Eye (tissue), 1 donor: ENCODE measurements at regions not wholly inside any gene's neighbourhood (a gene's known extent, or its start where the extent isn't known, plus 50 kb on each side); places are given as distances from the start of the nearest gene placed in this dataset.
"Not testable (repeated sequence)": the region's sequence is repeated elsewhere in the genome, so short reads cannot be mapped to it uniquely, and the experiment has no call there.

Experiments used
- DNase-seq: peaks from one replicate; pipeline ENCODE4 v3.0.0-alpha.2; 2015

DNA sequence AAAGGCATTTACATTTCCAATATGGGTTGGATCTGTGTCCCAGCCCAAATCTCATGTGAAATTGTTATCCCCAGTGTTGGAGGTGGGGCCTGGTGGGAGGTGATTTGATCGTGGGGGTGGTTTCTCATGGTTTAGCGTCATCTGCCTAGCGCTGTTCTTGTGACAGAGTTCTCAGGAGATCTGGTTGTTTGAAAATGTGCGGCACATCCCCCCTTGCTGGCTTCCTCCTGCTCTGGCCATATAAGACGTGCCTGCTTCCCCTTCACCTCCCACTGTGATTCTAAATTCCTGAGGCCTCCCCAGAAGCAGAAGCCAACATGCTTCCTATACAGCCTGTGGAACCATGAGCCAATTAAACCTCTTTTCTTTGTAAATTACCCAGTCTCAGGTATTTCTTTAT lies 126.2 kb upstream of the FNDC3A start:
- DNase-seq, result no peak

GRCh38 chr13:48851707-48852106 lies 124.0 kb upstream of the FNDC3A start:
- DNase-seq, result no peak

GRCh38 chr13:48852911-48853727 lies 122.6 kb upstream of the FNDC3A start:
- DNase-seq, result no peak

GRCh38 chr13:48853728-48854102 lies 122.0 kb upstream of the FNDC3A start:
- DNase-seq, result peak; percentile 54

DNA sequence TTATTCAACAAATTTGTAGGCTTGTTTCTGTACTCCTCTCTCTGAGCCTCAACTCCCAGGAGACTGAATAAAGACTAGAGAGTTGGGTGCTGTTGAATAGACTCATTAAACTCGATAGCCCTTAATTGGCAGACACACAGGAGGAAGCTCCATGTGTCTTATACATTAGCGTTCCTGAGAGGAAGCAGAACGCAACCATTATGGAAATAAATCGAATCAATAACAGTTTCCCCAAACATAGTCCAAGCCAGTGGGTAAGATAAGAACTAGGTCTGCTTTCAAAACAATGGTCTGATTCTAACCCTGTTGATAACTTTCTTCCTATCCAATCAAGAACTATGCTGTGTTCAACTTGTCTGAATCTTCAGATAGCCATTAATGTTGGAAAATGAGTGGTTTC lies 118.1 kb upstream of the FNDC3A start:
- DNase-seq, result no peak

DNA sequence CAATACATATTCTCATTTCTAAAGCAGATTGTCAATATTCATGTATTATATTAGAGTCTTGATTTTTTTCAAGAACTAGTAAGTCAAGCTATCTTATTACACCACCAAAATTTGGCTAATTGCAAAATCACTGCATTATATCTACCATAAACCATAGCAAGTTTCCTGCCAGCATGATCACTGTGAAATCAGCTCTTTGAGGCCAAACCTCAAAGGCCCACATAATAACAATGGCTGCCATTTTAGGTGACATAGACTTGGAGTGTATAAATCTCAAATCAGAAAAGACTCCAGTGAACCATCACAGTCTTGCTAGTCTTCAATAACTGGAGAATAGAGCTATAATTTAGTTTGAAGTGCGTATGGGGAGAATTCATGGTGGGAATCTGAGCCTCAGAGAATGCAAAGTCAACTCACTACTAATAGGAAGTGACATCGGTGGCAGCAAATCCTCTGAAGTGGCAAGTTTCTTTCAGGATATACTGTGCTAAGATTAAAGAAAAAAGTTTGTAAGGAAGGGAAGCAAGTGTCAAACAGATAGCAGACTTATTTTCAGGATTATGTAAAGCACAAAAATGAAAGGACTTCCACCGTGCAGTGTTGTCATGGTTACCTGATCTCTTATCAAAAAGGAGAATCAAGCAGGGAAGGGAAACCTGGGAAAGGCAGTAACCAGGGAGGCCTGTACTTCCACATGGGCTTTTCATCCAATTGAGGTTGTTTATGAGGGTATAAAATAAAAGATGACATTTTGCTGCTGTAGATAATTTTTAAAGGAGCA lies 117.4 kb upstream of the FNDC3A start:
- peak; percentile 43 for DNase-seq

- DNase-seq, result no peak
Observed at GRCh38 chr13:48859272-48860105, 116.2 kb upstream of the FNDC3A start.

GRCh38 chr13:48860364-48860763 lies 115.3 kb upstream of the FNDC3A start:
- no peak for DNase-seq

DNA sequence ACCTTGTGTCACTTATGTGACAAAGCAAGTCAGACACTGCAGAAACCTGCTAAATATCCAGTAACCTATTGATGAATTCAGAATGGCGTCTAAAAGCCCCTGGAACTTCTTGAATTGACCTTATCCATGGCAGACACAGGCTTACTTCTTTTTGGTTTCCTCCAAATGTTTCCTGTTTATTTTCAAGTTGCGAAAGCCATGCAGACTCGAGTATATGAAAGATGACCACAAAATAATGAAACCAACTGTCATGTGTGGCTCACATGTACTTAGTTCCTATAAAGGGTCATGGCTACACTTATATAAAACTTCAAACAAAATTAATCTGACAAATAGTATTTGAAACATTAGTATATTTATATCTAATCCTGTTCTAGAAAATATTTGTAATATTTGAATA lies 113.1 kb upstream of the FNDC3A start:
- no peak for DNase-seq

- no peak for DNase-seq
Observed at GRCh38 chr13:48864100-48864499, 111.6 kb upstream of the FNDC3A start.

GRCh38 chr13:48866249-48866648 lies 109.5 kb upstream of the FNDC3A start:
- no peak for DNase-seq

GRCh38 chr13:48873081-48873480 lies 102.6 kb upstream of the FNDC3A start:
- DNase-seq, result no peak

GRCh38 chr13:48873587-48873986 lies 102.1 kb upstream of the FNDC3A start:
- no peak for DNase-seq

- DNase-seq, result no peak
Observed at GRCh38 chr13:48874165-48874564, 101.5 kb upstream of the FNDC3A start.

- no peak for DNase-seq
Observed at GRCh38 chr13:48875047-48875446, 100.7 kb upstream of the FNDC3A start.

DNA sequence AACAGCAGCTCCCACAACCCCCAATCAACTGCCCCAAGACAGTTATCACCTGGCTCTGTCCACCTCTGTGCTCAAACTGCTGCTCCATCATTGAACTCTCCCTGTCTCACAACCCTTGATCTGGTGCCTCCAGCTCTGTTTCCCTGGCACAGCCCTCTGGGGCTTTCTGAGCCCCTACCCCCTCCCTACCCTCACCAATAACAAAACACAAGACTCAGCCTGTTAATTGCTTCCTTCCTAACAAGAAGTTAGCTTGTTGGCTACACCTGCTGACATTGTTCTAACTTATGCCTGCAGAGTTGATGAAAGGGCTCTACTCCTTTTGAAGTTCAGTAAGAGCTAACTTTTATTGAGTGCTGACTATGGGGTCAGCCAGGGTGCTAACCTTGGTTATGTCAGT lies 99.4 kb upstream of the FNDC3A start:
- no peak for DNase-seq

DNA sequence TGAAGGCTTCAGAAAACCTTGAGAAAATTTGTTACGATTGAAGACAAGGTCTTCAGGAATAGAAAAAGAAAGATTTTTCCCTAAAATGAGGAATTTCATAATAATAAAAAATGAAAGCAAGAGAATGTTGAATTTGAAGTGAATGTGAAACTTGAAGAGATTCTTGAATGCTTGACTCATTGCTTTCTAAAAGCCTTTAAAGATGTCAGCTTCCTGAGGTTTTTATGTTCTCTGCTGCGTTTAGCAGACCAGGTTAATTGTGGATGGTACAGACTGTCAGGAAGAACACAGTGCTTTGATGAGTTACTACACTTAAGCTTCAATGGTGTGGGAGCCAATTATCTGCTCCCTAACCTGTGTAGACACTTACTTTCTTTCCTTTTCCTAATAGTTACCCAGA lies 96.3 kb upstream of the FNDC3A start:
- DNase-seq, result no peak

GRCh38 chr13:48879854-48880253 lies 95.9 kb upstream of the FNDC3A start:
- no peak for DNase-seq

- DNase-seq, result not testable (repeated sequence)
Observed at GRCh38 chr13:48883786-48884185, 91.9 kb upstream of the FNDC3A start.

DNA sequence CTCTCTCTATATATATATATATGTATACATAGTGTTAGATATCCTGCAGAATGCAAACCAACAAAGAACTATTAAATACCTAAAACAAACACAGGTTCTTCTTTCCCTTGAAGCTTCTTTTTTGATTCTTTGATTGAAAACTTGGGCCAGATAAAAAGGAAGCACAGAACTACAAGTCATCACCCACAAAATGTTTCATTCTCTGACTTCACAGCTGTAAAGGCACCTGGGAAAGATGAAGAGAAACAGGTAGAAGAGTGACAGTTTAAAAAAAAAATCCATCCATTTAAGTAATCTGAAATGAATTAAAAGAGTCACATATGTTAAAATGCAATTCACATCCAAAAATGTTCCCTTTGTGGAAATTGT lies 90.7 kb upstream of the FNDC3A start:
- DNase-seq, result no peak

DNA sequence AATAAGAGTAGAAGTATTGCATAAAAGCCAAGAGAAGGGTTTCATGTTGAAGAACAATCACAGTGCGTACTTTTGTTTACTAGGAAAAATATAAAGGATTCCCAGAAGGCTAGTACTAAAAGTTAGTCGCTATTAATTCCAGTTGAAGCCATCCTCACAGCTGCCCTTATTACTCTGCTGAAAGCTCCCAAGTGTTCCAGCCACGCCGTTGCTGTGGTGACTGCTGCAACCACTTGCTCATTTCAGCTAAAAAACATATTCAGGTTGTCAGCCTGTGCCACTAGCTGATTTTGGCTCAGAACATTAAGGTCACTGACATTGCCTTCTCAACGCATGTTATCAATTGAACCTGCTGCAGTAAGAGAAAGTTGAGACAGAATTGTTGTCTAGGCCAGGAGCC lies 87.1 kb upstream of the FNDC3A start:
- no peak for DNase-seq

DNA sequence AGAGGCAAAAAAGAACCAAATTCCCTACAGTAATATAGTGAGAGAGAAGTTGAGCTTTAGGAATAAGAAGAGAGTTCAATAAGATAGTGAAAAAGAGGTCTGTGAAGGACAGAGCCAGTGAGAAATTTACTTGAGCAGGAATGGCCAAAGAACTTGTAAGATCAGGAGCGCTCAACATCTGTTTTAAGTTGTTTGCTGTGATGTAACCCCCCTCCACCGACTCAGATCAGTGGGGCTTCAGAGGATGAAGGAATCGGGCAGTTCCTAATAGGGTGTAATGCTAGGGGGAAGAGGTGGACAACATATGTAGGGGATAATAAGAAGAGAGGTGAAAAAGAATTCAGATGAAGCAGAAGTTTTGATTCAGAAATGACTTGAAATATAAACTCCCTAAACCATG lies 85.3 kb upstream of the FNDC3A start:
- no peak for DNase-seq

- no peak for DNase-seq
Observed at GRCh38 chr13:48891586-48891985, 84.1 kb upstream of the FNDC3A start.
